ENCODE measurements at regions not wholly inside any gene's neighbourhood (a gene's known extent, or its start where the extent isn't known, plus 50 kb on each side); places are given as distances from the start of the nearest gene placed in this dataset.
"Not testable (repeated sequence)": the region's sequence is repeated elsewhere in the genome, so short reads cannot be mapped to it uniquely, and the experiment has no call there.

GRCh38 chr10:87300163-87300562 is 57.4 kb upstream of the NUTM2D start:
- intact Hi-C loops (cut with DNase I): not testable (repeated sequence)

GRCh38 chr10:87301466-87302115 is 56.0 kb upstream of the NUTM2D start:
- DNase-seq (ENCODE audit: low spot score) (peak; percentile 79), ATAC-seq (peak; percentile 98)
- intact Hi-C loops (cut with DNase I): not testable (repeated sequence)

More at GRCh38 chr10:87300163-87300562, 57.4 kb upstream of the NUTM2D start:
- not testable (repeated sequence) for DNase-seq (ENCODE audit: low spot score); ATAC-seq

GRCh38 chr10:87302132-87302531 is 55.4 kb upstream of the NUTM2D start:
- ATAC-seq; DNase-seq (ENCODE audit: low spot score); intact Hi-C loops (cut with DNase I): not testable (repeated sequence)

- DNase-seq (ENCODE audit: low spot score); intact Hi-C loops (cut with DNase I); ATAC-seq: not testable (repeated sequence)
Measured at GRCh38 chr10:87303707-87304106, 53.8 kb upstream of the NUTM2D start.

- not testable (repeated sequence) for ATAC-seq
Measured at GRCh38 chr10:87306681-87307080, 50.9 kb upstream of the NUTM2D start.

More at GRCh38 chr10:87306681-87307080, 50.9 kb upstream of the NUTM2D start:
- intact Hi-C loops (cut with DNase I); DNase-seq (ENCODE audit: low spot score): not testable (repeated sequence)

Data from sciatic nerve (tissue), 2 donors.